ENCODE measurements at regions not wholly inside any gene's neighbourhood (a gene's known extent, or its start where the extent isn't known, plus 50 kb on each side); places are given as distances from the start of the nearest gene placed in this dataset.

GRCh38 chr1:58406301-58407071, 140.0 kb downstream of the OMA1 start:
- no peak; the same call in 1 of the 2 replicates for TF ChIP-seq POLR2AphosphoS5 (IDR thresholded peaks at IDR 0.05; ENCODE audit: low read depth, low read length)
- TF ChIP-seq REST (IDR thresholded peaks at IDR 0.05; ENCODE audit: insufficient read depth in 1 of 2, low read depth in 2 of 2, low read length in 2 of 2) = no peak
- no peak for TF ChIP-seq TAF1 (IDR thresholded peaks at IDR 0.05; ENCODE audit: borderline replicate concordance, insufficient read depth, low read length)
- no peak for TF ChIP-seq SIN3A (IDR thresholded peaks at IDR 0.05; ENCODE audit: borderline replicate concordance, insufficient read depth, low read length)
- no peak for TF ChIP-seq FOXP2 (optimal IDR thresholded peaks at IDR 0.05; ENCODE audit: borderline replicate concordance, extremely low read depth, extremely low read length, insufficient read depth)
